GM12891 (cell line): ENCODE measurements at regions not wholly inside any gene's neighbourhood (a gene's known extent, or its start where the extent isn't known, plus 50 kb on each side); places are given as distances from the start of the nearest gene placed in this dataset.

Source experiments
- POLR2AphosphoS5 ChIP-seq: IDR thresholded peaks from 2 replicates; pipeline ENCODE4 v1.6.1; 2011; ENCODE audit warnings: low read depth, low read length, control low read depth
- TAF1 ChIP-seq: IDR thresholded peaks from 2 replicates; pipeline ENCODE4 v1.6.1; 2011; ENCODE audit warnings: low read depth, low read length, control low read depth

DNA sequence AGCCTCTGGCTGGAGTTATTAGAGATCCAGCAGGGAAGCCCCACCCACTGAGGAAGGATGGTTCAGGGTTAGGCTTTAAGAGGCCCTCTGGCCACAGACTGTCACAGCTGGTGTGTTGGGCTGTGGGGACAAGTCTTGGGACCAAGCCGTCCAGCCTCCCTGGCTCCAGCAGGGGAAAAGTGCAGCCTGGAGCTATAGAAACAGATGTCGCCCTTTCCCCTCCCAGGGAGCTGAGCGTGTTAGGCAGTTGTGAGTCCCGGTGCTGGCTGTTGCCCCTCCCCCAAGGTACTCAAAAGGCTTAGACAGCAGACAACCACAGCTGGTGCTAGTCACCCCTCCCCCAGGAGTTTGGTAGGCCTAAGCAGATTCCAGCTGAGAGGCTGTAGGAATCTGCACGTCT is 143.4 kb downstream of the TMEM168 start:
- TF ChIP-seq TAF1, result no peak
- TF ChIP-seq POLR2AphosphoS5, result no peak
